GM23338 (cell line): ENCODE measurements at regions not wholly inside any gene's neighbourhood (a gene's known extent, or its start where the extent isn't known, plus 50 kb on each side); places are given as distances from the start of the nearest gene placed in this dataset.
A peak's percentile ranks its signal among the peaks of the same experiment; 100 is the strongest.

Source experiments
- ATAC-seq: fragments of 200-7000 bp; cut with Tn5 transposase; 3 replicates; pipeline ENCODE4 v1.9.1; 2020
- DNase-seq: peaks from one replicate; pipeline ENCODE4 v3.0.0-alpha.2; 2015; ENCODE audit warnings: low spot score
- H2AFZ ChIP-seq: fragments of 200-600 bp; sonication (generic); 2 replicates; pipeline ENCODE4 v1.8.0; 2016; ENCODE audit warnings: antibody characterized with exemption, mild to moderate bottlenecking, moderate library complexity
- H3F3A ChIP-seq: fragments of 200-600 bp; sonication (generic); replicated peaks from 2 replicates; pipeline ENCODE4 v1.8.0; 2017; ENCODE audit warnings: antibody characterized with exemption, mixed run types, low read depth
- H3K27ac ChIP-seq: fragments of 200-600 bp; sonication (generic); 2 replicates; pipeline ENCODE4 v1.6.1; 2016; ENCODE audit warnings: low read depth
- H3K27me3 ChIP-seq: fragments of 200-600 bp; sonication (generic); 2 replicates; pipeline ENCODE4 v1.8.0; 2016; ENCODE audit warnings: mild to moderate bottlenecking, mixed run types, moderate library complexity; ENCODE audit not compliant: insufficient read depth
- H3K36me3 ChIP-seq: fragments of 200-600 bp; sonication (generic); 2 replicates; pipeline ENCODE4 v1.8.0; 2016; ENCODE audit warnings: mild to moderate bottlenecking; ENCODE audit not compliant: insufficient read depth
- H3K4me1 ChIP-seq: fragments of 200-600 bp; sonication (generic); 2 replicates; pipeline ENCODE4 v1.8.0; 2016; ENCODE audit warnings: mild to moderate bottlenecking, moderate library complexity; ENCODE audit not compliant: insufficient read depth
- H3K4me2 ChIP-seq: fragments of 200-600 bp; sonication (generic); 2 replicates; pipeline ENCODE4 v1.7.1; 2017; ENCODE audit warnings: mixed run types
- H3K4me3 ChIP-seq: fragments of 200-600 bp; sonication (generic); 2 replicates; pipeline ENCODE4 v1.6.1; 2016; ENCODE audit warnings: mixed run types
- H3K79me2 ChIP-seq: fragments of 200-600 bp; sonication (generic); replicated peaks from 2 replicates; pipeline ENCODE4 v1.8.0; 2017; ENCODE audit warnings: mild to moderate bottlenecking; ENCODE audit not compliant: insufficient read depth
- H3K9me2 ChIP-seq: fragments of 200-600 bp; sonication (generic); 2 replicates; pipeline ENCODE4 v1.8.0; 2017; ENCODE audit not compliant: insufficient read depth
- H4K20me1 ChIP-seq: fragments of 200-600 bp; sonication (generic); replicated peaks from 2 replicates; pipeline ENCODE4 v1.8.0; 2017; ENCODE audit warnings: mild to moderate bottlenecking; ENCODE audit not compliant: insufficient read depth
- H3K27ac Mint-ChIP-seq: 2 replicates; pipeline ENCODE4 v1.8.0; 2020; ENCODE audit warnings: inconsistent platforms, mild to moderate bottlenecking, moderate library complexity, mixed read lengths
- H3K27me3 Mint-ChIP-seq: 3 replicates; pipeline ENCODE4 v1.8.0; 2022; ENCODE audit warnings: low read depth, mild to moderate bottlenecking, moderate library complexity, mixed read lengths, inconsistent platforms; ENCODE audit not compliant: insufficient read depth, poor library complexity
- H3K36me3 Mint-ChIP-seq: 3 replicates; pipeline ENCODE4 v1.8.0; 2021; ENCODE audit warnings: low read depth, mild to moderate bottlenecking, inconsistent platforms, moderate library complexity, mixed read lengths
- H3K4me1 Mint-ChIP-seq: 3 replicates; pipeline ENCODE4 v1.8.0; 2020; ENCODE audit warnings: mild to moderate bottlenecking, inconsistent platforms, mixed read lengths
- H3K4me3 Mint-ChIP-seq: 3 replicates; pipeline ENCODE4 v1.8.0; 2021; ENCODE audit warnings: moderate library complexity, mild to moderate bottlenecking, inconsistent platforms, mixed read lengths
- H3K9me3 Mint-ChIP-seq: 3 replicates; pipeline ENCODE4 v1.8.0; 2020; ENCODE audit warnings: moderate library complexity, mild to moderate bottlenecking, inconsistent platforms, mixed read lengths
- JUNB ChIP-seq: IDR thresholded peaks from one replicate; pipeline ENCODE4 v1.6.1; 2016; ENCODE audit warnings: antibody characterized with exemption; ENCODE audit not compliant: unreplicated experiment
- NANOG ChIP-seq: IDR thresholded peaks from 2 replicates; pipeline ENCODE4 v1.6.1; 2016; ENCODE audit warnings: antibody characterized with exemption, borderline replicate concordance
- ZNF114 ChIP-seq: fragments of 250-450 bp; sonication (Bioruptor Pico); IDR thresholded peaks from 2 replicates; pipeline ENCODE4 v1.5.0; 2020; ENCODE audit warnings: mild to moderate bottlenecking, moderate library complexity
- ZNF331 ChIP-seq: fragments of 250-450 bp; sonication (Bioruptor Pico); IDR thresholded peaks from 2 replicates; pipeline ENCODE4 v1.5.0; 2020; ENCODE audit warnings: low read depth, mild to moderate bottlenecking, moderate library complexity
- TF ChIP-seq, protein P1 (sequence below), 2 experiments: fragments of 200-600 bp in 1 of 2; sonication (generic) in 1 of 2; conservative IDR thresholded peaks; 2 replicates each; pipeline versions ENCODE4 v1.5.1 to v1.6.1; 2016 to 2017; ENCODE audit warnings: antibody characterized with exemption in 2 of 2, low read depth in 2 of 2, mild to moderate bottlenecking in 2 of 2, moderate library complexity in 1 of 2
- TF ChIP-seq, protein P2 (sequence below): IDR thresholded peaks from one replicate; pipeline ENCODE4 v1.6.1; 2018; ENCODE audit warnings: antibody characterized with exemption; ENCODE audit not compliant: unreplicated experiment

DNA sequence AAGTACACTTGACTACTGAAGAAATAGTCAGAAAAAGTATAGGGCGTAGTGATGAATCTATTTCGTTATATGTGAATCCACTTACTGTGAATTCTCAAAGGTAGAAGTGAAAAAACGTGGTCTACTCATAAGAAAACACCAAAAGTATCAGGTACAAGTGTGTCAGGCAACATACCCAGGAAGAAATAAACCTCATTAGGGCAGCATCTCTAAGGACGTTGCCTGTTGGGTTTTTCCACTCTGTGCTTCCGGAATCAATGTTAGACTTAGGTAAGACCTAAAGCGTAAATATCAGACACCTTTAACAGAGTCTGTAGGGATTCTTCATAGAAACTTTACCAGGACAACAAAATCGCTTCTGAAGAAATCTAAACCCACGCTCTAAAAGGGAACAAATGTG lies 607.2 kb upstream of the EPHA7 start (continued):
- TF ChIP-seq, protein P1, sequence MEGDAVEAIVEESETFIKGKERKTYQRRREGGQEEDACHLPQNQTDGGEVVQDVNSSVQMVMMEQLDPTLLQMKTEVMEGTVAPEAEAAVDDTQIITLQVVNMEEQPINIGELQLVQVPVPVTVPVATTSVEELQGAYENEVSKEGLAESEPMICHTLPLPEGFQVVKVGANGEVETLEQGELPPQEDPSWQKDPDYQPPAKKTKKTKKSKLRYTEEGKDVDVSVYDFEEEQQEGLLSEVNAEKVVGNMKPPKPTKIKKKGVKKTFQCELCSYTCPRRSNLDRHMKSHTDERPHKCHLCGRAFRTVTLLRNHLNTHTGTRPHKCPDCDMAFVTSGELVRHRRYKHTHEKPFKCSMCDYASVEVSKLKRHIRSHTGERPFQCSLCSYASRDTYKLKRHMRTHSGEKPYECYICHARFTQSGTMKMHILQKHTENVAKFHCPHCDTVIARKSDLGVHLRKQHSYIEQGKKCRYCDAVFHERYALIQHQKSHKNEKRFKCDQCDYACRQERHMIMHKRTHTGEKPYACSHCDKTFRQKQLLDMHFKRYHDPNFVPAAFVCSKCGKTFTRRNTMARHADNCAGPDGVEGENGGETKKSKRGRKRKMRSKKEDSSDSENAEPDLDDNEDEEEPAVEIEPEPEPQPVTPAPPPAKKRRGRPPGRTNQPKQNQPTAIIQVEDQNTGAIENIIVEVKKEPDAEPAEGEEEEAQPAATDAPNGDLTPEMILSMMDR (conservative IDR thresholded peaks at IDR 0.05; ENCODE audit: low read depth in 2 of 2): no peak
- TF ChIP-seq JUNB: no peak

DNA sequence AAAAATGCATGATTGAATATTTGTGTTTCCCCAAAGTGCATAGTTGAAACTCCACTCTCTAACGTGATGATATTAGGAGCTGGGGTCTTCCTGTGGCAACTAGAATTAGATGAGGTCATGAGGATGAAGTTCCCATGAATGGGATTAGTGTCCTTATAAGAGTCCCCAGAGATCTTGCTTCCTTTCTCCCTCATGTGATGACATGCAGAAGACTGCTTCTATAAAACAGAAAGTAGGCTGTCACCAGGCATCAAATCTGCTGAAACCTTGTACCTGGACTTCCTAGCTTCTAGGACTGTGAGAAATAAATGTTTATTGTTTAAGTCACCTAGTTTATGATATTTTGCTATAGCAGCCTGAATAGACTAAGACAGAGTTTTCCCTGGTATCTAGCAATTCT lies 586.5 kb upstream of the EPHA7 start:
- Histone ChIP-seq H3K27me3 (no peaks in the 10 kb centered on the region), H3K9me2 (no peaks in the 10 kb centered on the region), H4K20me1 (no peaks in the 10 kb centered on the region), H3K27ac (no peak overlapping the region), H3K36me3 (no peaks in the 10 kb centered on the region), H3F3A (no peaks in the 10 kb centered on the region), H3K4me3 (no peak overlapping the region), H3K4me2 (no peak overlapping the region), H2AFZ (no peak overlapping the region), H3K79me2 (no peaks in the 10 kb centered on the region), H3K4me1 (no peaks in the 10 kb centered on the region)
- DNase-seq: no peak
- no peak overlapping the region; the same call in 1 of the 2 replicates for H3K27ac Mint-ChIP-seq
- H3K9me3 Mint-ChIP-seq: no peaks in the 10 kb centered on the region
- TF ChIP-seq JUNB: no peak
- no peak for TF ChIP-seq ZNF331 (CRISPR knock-in tag)
- no peak for ATAC-seq
- no peaks in the 10 kb centered on the region for H3K4me1 Mint-ChIP-seq
- no peak overlapping the region for H3K4me3 Mint-ChIP-seq
- no peaks in the 10 kb centered on the region for H3K36me3 Mint-ChIP-seq
- H3K27me3 Mint-ChIP-seq: no peaks in the 10 kb centered on the region

DNA sequence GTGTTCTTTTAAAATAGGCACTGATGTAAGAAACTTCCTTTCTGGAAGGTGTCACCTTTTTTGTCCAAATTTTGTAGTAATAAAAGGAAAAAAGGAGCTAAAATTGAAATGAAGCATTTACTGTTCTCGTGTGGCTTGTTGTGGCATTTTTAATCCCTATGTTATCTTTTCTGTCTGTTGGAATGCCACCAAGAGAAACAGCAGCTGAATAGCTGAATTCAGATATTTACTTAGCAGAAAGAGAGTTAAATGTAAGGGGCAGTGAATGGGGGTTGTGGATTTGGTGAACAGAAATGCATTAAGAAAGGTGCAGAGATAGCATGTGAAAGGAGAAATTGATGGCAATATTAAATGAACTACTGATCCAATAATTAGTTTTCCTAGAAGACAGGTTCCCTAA lies 573.6 kb upstream of the EPHA7 start:
- no peaks in the 10 kb centered on the region for H3K9me2 ChIP-seq
- H3K4me1 ChIP-seq: no peaks in the 10 kb centered on the region
- H3K36me3 ChIP-seq: no peaks in the 10 kb centered on the region
- H2AFZ ChIP-seq: 0 out of 2 replicates have a peak overlapping the region, but pooled peaks have one; percentile 14
- H3K27me3 Mint-ChIP-seq: no peaks in the 10 kb centered on the region
- no peaks in the 10 kb centered on the region for H3F3A ChIP-seq
- H3K4me3 Mint-ChIP-seq: no peak overlapping the region
- peaks cover 6% of the 10 kb centered on the region for H3K4me1 Mint-ChIP-seq
- H3K4me2 ChIP-seq: no peak overlapping the region
- no peaks in the 10 kb centered on the region for H3K79me2 ChIP-seq
- H3K9me3 Mint-ChIP-seq: no peaks in the 10 kb centered on the region
- DNase-seq (no peak), ATAC-seq (no peak)
- no peak overlapping the region for H3K4me3 ChIP-seq
- no peak overlapping the region for H3K27ac ChIP-seq
- no peaks in the 10 kb centered on the region for H3K27me3 ChIP-seq
- no peaks in the 10 kb centered on the region for H4K20me1 ChIP-seq
- no peaks in the 10 kb centered on the region for H3K36me3 Mint-ChIP-seq
- TF ChIP-seq, protein P2, sequence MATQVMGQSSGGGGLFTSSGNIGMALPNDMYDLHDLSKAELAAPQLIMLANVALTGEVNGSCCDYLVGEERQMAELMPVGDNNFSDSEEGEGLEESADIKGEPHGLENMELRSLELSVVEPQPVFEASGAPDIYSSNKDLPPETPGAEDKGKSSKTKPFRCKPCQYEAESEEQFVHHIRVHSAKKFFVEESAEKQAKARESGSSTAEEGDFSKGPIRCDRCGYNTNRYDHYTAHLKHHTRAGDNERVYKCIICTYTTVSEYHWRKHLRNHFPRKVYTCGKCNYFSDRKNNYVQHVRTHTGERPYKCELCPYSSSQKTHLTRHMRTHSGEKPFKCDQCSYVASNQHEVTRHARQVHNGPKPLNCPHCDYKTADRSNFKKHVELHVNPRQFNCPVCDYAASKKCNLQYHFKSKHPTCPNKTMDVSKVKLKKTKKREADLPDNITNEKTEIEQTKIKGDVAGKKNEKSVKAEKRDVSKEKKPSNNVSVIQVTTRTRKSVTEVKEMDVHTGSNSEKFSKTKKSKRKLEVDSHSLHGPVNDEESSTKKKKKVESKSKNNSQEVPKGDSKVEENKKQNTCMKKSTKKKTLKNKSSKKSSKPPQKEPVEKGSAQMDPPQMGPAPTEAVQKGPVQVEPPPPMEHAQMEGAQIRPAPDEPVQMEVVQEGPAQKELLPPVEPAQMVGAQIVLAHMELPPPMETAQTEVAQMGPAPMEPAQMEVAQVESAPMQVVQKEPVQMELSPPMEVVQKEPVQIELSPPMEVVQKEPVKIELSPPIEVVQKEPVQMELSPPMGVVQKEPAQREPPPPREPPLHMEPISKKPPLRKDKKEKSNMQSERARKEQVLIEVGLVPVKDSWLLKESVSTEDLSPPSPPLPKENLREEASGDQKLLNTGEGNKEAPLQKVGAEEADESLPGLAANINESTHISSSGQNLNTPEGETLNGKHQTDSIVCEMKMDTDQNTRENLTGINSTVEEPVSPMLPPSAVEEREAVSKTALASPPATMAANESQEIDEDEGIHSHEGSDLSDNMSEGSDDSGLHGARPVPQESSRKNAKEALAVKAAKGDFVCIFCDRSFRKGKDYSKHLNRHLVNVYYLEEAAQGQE: no peak
- TF ChIP-seq NANOG (no peak), ZNF114 (no peak), ZNF331 (CRISPR knock-in tag) (no peak)
- TF ChIP-seq, protein P1 (conservative IDR thresholded peaks at IDR 0.05; ENCODE audit: low read depth in 2 of 2): no peak
- no peak overlapping the region for H3K27ac Mint-ChIP-seq
